HS-5 (cell line): ENCODE measurements at regions not wholly inside any gene's neighbourhood (a gene's known extent, or its start where the extent isn't known, plus 50 kb on each side); places are given as distances from the start of the nearest gene placed in this dataset.
A peak's percentile ranks its signal among the peaks of the same experiment; 100 is the strongest.
"Not testable (repeated sequence)": the region's sequence is repeated elsewhere in the genome, so short reads cannot be mapped to it uniquely, and the experiment has no call there.

ENCODE experiments used
- DNase-seq: peaks from one replicate; pipeline ENCODE4 v3.0.0-alpha.2; 2012; ENCODE audit warnings: low read depth

- DNase-seq: not testable (repeated sequence)
Observed at GRCh38 chr1:86633306-86633838, 71.0 kb upstream of the SH3GLB1 start.

- DNase-seq: no peak
Observed at GRCh38 chr1:86633921-86634320, 70.5 kb upstream of the SH3GLB1 start.

- no peak for DNase-seq
Observed at GRCh38 chr1:86636898-86637297, 67.5 kb upstream of the SH3GLB1 start.

GRCh38 chr1:86640161-86640670 lies 64.2 kb upstream of the SH3GLB1 start:
- no peak for DNase-seq

GRCh38 chr1:86641318-86641717 lies 63.1 kb upstream of the SH3GLB1 start:
- DNase-seq: no peak

- DNase-seq: not testable (repeated sequence)
Observed at GRCh38 chr1:86644655-86645054, 59.7 kb upstream of the SH3GLB1 start.

- DNase-seq: no peak
Observed at GRCh38 chr1:86645851-86646250, 58.5 kb upstream of the SH3GLB1 start.

GRCh38 chr1:86646256-86646655 lies 58.1 kb upstream of the SH3GLB1 start:
- DNase-seq: no peak

GRCh38 chr1:86648255-86648654 lies 56.1 kb upstream of the SH3GLB1 start:
- DNase-seq: peak; percentile 70

GRCh38 chr1:86649618-86650017 lies 54.8 kb upstream of the SH3GLB1 start:
- no peak for DNase-seq

GRCh38 chr1:86650065-86650464 lies 54.3 kb upstream of the SH3GLB1 start:
- DNase-seq: no peak
